Upper lobe of right lung (tissue), 1 donor: ENCODE measurements at regions not wholly inside any gene's neighbourhood (a gene's known extent, or its start where the extent isn't known, plus 50 kb on each side); places are given as distances from the start of the nearest gene placed in this dataset.
"Not testable (repeated sequence)": the region's sequence is repeated elsewhere in the genome, so short reads cannot be mapped to it uniquely, and the experiment has no call there.

ENCODE experiments used
- ATAC-seq: fragments of 200-7000 bp; cut with Tn5 transposase; one replicate; pipeline ENCODE4 v1.9.1; 2020; ENCODE audit warnings: mild to moderate bottlenecking, moderate library complexity
- DNase-seq: peaks from one replicate; pipeline ENCODE4 v3.0.0-alpha.2; 2020
- H3K27ac ChIP-seq: fragments of 200-600 bp; one replicate; pipeline ENCODE4 v1.8.0; 2022
- H3K27me3 ChIP-seq: fragments of 200-600 bp; one replicate; pipeline ENCODE4 v1.8.0; 2022; ENCODE audit warnings: mild to moderate bottlenecking
- H3K36me3 ChIP-seq: fragments of 200-600 bp; one replicate; pipeline ENCODE4 v1.8.0; 2022
- H3K4me1 ChIP-seq: fragments of 200-600 bp; one replicate; pipeline ENCODE4 v1.8.0; 2022
- H3K4me3 ChIP-seq: fragments of 200-600 bp; one replicate; pipeline ENCODE4 v1.8.0; 2022; ENCODE audit warnings: mild to moderate bottlenecking
- H3K9me3 ChIP-seq: fragments of 200-600 bp; one replicate; pipeline ENCODE4 v1.8.0; 2022
- CTCF ChIP-seq: fragments of 200-600 bp; IDR thresholded peaks from one replicate; pipeline ENCODE4 v1.8.0; 2022; ENCODE audit warnings: antibody characterized with exemption
- intact Hi-C: fragments of 100-400 bp; cut with DNase I; formaldehyde crosslinking; loops from one replicate; pipeline ENCODE4 v1.11.0; 2022
- donor health status: DM: no; HTN: yes; CAD: no; lungs with severe emphysema.

DNA sequence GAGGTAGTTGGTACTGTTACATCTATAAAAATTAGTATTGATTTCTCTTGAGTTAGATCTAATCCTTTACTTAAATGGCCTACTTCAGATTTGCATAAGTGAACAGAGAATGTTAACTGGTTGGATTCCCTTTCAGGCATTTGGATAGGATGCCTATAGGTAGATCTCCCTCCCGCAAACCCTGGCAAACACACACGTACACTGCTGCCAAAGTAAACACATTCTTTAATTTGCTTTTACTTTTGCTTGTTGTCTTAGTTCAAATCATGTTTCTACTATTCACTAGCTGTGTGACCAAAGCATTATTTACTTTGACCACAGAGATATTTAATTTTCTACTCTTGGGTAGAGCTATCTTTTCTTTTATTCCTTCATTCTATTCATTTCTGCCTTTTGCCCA lies 936.1 kb upstream of the FBXO33 start:
- no peak for DNase-seq
- no peaks in the 10 kb centered on the region for H3K27me3 ChIP-seq
- no peak overlapping the region for H3K27ac ChIP-seq
- ATAC-seq: no peak
- H3K36me3 ChIP-seq: no peaks in the 10 kb centered on the region
- no peak overlapping the region for H3K4me3 ChIP-seq
- H3K9me3 ChIP-seq: no peaks in the 10 kb centered on the region
- no peak for TF ChIP-seq CTCF
- H3K4me1 ChIP-seq: no peaks in the 10 kb centered on the region
- intact Hi-C loops: no loop called here

- DNase-seq (no peak), ATAC-seq (no peak)
- TF ChIP-seq CTCF: no peak
- no peaks in the 10 kb centered on the region for H3K36me3 ChIP-seq
- H3K4me3 ChIP-seq: no peak overlapping the region
- H3K4me1 ChIP-seq: no peaks in the 10 kb centered on the region
- H3K9me3 ChIP-seq: no peaks in the 10 kb centered on the region
- intact Hi-C loops: no loop called here
- H3K27me3 ChIP-seq: no peaks in the 10 kb centered on the region
- no peak overlapping the region for H3K27ac ChIP-seq
Observed at GRCh38 chr14:40367717-40368116, 935.5 kb upstream of the FBXO33 start.

GRCh38 chr14:40365305-40365704 lies 933.1 kb upstream of the FBXO33 start:
- no peak overlapping the region for H3K4me3 ChIP-seq
- intact Hi-C loops: no loop called here
- no peak for DNase-seq
- no peaks in the 10 kb centered on the region for H3K4me1 ChIP-seq
- no peak overlapping the region for H3K27ac ChIP-seq
- TF ChIP-seq CTCF: no peak
- H3K27me3 ChIP-seq: no peaks in the 10 kb centered on the region
- ATAC-seq: no peak
- no peaks in the 10 kb centered on the region for H3K36me3 ChIP-seq
- H3K9me3 ChIP-seq: no peaks in the 10 kb centered on the region

GRCh38 chr14:40362856-40363255 lies 930.6 kb upstream of the FBXO33 start:
- intact Hi-C loops: no loop called here
- H3K27ac ChIP-seq: no peak overlapping the region
- no peaks in the 10 kb centered on the region for H3K4me1 ChIP-seq
- no peaks in the 10 kb centered on the region for H3K9me3 ChIP-seq
- H3K36me3 ChIP-seq: no peaks in the 10 kb centered on the region
- ATAC-seq (no peak), DNase-seq (no peak)
- H3K4me3 ChIP-seq: no peak overlapping the region
- TF ChIP-seq CTCF: no peak
- no peaks in the 10 kb centered on the region for H3K27me3 ChIP-seq

GRCh38 chr14:40354754-40355153 lies 922.5 kb upstream of the FBXO33 start:
- H3K27me3 ChIP-seq: no peaks in the 10 kb centered on the region
- TF ChIP-seq CTCF: no peak
- H3K4me3 ChIP-seq: no peak overlapping the region
- ATAC-seq: no peak
- intact Hi-C loops: no loop called here
- no peak for DNase-seq
- H3K4me1 ChIP-seq: no peaks in the 10 kb centered on the region
- no peaks in the 10 kb centered on the region for H3K36me3 ChIP-seq
- H3K27ac ChIP-seq: no peak overlapping the region
- no peaks in the 10 kb centered on the region for H3K9me3 ChIP-seq

DNA sequence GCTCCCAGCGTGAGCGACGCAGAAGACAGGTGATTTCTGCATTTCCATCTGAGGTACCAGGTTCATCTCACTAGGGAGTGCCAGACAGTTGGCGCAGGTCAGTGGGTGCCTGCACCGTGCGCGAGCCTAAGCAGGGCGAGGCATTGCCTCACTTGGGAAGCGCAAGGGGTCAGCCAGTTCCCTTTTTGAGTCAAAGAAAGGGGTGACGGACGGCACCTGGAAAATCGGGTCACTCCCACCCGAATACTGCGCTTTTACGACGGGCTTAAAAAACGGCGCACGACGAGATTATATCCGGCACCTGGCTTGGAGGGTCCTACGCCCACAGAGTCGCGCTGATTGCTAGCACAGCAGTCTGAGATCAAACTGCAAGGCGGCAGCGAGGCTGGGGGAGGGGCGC lies 915.9 kb upstream of the FBXO33 start:
- H3K27me3 ChIP-seq, DNase-seq, H3K36me3 ChIP-seq, intact Hi-C loops, H3K9me3 ChIP-seq, H3K27ac ChIP-seq, H3K4me3 ChIP-seq, H3K4me1 ChIP-seq, ATAC-seq: not testable (repeated sequence)
